CD1c-positive myeloid dendritic cell (primary cell): ENCODE measurements at regions not wholly inside any gene's neighbourhood (a gene's known extent, or its start where the extent isn't known, plus 50 kb on each side); places are given as distances from the start of the nearest gene placed in this dataset.

ENCODE experiments used
- DNase-seq: peaks from one replicate; pipeline ENCODE4 v3.0.0-alpha.2; 2016; ENCODE audit errors: extremely low spot score

GRCh38 chr5:125376059-125376641, 629.7 kb upstream of the ZNF608 start:
- no peak for DNase-seq

GRCh38 chr5:125377141-125377540, 630.7 kb upstream of the ZNF608 start:
- DNase-seq, result no peak

- DNase-seq, result no peak
These were observed 634.9 kb upstream of the ZNF608 start for GRCh38 chr5:125381290-125381689.

GRCh38 chr5:125384071-125384470, 637.6 kb upstream of the ZNF608 start:
- DNase-seq, result no peak

- DNase-seq, result no peak
These were observed 643.9 kb upstream of the ZNF608 start for GRCh38 chr5:125390326-125390725.

- no peak for DNase-seq
These were observed 646.9 kb upstream of the ZNF608 start for GRCh38 chr5:125393221-125393815.

- DNase-seq, result no peak
These were observed 648.3 kb upstream of the ZNF608 start for GRCh38 chr5:125394661-125395280.

- DNase-seq, result no peak
These were observed 650.0 kb upstream of the ZNF608 start for GRCh38 chr5:125396462-125396861.

- no peak for DNase-seq
These were observed 652.0 kb upstream of the ZNF608 start for GRCh38 chr5:125398466-125398865.

GRCh38 chr5:125399885-125400284, 653.4 kb upstream of the ZNF608 start:
- DNase-seq, result no peak

- no peak for DNase-seq
These were observed 655.5 kb upstream of the ZNF608 start for GRCh38 chr5:125401724-125402622.

- no peak for DNase-seq
These were observed 656.3 kb upstream of the ZNF608 start for GRCh38 chr5:125402787-125403186.

GRCh38 chr5:125404056-125404455, 657.6 kb upstream of the ZNF608 start:
- DNase-seq, result no peak

GRCh38 chr5:125408448-125409233, 662.2 kb upstream of the ZNF608 start:
- DNase-seq, result no peak

GRCh38 chr5:125409234-125409860, 662.9 kb upstream of the ZNF608 start:
- DNase-seq, result no peak

- no peak for DNase-seq
These were observed 663.6 kb upstream of the ZNF608 start for GRCh38 chr5:125409861-125410536.

GRCh38 chr5:125410537-125411070, 664.2 kb upstream of the ZNF608 start:
- DNase-seq, result no peak

- no peak for DNase-seq
These were observed 664.8 kb upstream of the ZNF608 start for GRCh38 chr5:125411071-125411743.

- no peak for DNase-seq
These were observed 665.5 kb upstream of the ZNF608 start for GRCh38 chr5:125411744-125412560.
